ENCODE measurements at regions not wholly inside any gene's neighbourhood (a gene's known extent, or its start where the extent isn't known, plus 50 kb on each side); places are given as distances from the start of the nearest gene placed in this dataset.
"Not testable (repeated sequence)": the region's sequence is repeated elsewhere in the genome, so short reads cannot be mapped to it uniquely, and the experiment has no call there.

DNA sequence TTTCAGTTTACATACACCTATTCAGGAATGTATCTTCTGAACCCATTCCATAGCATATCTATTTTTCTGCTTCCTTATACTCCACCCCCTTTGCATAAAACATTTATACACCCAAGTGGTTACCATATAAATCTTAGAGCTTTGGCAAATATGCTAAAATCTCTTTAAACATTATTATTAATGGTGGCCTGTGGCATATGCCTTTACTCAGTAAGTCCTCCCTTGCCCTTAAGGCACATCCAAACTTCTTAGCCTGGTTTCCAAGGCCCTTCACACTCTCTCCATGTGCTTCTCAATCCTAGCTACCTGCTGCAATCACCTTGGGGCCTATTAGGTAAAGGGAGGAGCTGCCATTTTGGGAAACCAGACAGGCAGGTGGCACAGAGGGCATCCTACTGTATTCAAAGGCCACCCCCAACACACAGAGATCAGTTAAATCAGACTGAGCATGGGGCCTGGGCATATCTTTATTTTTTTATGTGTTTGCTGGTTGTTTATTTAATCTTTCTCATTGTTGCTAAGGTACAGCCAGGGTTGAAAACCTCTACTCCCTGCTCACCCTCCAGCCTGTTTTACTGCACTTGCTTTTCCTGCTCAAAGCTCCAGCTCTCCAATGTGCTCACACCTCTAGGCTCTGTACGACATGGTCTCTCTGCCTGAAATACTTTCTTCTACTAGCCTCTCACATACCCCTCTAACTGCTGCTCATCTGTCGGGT lies 242.8 kb upstream of the HNRNPA3 start:
- DNase-seq (ENCODE audit: low read depth), result no peak

DNA sequence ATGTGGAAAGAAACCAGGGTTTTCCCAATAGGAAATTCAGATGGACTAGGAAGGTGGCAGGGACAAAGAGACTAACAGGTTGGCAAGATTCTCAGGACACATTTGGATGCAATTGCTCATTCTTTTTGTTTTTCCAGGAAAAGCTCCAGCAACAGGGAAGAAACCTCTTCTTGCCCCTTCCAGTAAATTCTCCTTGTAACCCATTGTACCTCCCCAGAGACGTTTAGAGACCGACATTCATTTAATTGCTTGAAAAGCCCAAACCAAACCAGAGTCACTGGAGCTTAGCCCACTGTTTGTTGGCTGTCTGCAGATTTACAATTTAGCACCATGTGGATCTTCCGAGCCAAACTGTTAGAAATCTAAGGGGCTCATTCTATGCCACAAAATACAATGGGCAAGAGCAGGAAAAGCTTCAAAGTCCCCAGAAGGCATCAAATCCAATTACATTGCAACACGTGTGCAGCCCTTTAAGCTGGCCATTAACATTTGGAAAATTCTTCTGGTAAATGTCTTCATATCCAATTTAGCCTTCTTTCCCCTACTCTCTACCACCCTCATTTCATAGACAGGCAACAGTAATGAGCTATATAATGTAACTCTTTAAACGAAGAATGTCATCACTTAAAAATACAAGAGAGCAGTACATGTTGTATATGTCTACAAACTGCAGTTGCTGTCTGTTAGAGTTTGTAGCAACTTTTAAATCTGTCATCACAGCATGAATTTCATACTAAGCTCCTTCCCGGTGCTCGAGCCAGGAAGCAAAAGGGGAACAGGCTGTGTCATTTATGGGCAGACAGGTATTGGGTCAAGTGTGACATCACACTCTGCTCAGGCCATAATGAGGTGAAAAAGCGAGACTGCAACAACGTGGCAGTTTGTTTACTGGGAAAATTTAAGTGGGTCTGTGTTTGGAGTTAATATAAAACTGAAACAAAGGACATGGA lies 235.6 kb upstream of the HNRNPA3 start:
- DNase-seq (ENCODE audit: low read depth), result no peak

DNA sequence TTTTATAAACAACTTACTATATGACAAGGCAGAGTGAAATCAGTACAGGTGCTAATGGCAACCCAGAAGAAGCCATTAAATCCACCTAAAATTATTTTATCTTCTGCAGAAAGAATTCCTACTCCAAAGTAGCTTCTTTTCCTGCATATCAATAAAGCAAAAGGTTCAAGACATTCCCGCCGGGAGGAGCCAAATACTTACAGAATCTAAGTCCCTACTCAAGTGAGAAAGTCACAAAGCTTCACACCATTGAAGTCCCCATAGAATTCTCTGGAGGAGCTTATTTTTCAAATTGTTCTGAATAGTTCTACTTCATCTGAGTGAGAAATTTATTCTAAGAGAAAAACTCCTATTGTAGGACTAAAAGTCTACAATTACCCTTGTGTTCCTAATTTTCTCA lies 233.7 kb upstream of the HNRNPA3 start:
- DNase-seq (ENCODE audit: low read depth), result no peak

DNA sequence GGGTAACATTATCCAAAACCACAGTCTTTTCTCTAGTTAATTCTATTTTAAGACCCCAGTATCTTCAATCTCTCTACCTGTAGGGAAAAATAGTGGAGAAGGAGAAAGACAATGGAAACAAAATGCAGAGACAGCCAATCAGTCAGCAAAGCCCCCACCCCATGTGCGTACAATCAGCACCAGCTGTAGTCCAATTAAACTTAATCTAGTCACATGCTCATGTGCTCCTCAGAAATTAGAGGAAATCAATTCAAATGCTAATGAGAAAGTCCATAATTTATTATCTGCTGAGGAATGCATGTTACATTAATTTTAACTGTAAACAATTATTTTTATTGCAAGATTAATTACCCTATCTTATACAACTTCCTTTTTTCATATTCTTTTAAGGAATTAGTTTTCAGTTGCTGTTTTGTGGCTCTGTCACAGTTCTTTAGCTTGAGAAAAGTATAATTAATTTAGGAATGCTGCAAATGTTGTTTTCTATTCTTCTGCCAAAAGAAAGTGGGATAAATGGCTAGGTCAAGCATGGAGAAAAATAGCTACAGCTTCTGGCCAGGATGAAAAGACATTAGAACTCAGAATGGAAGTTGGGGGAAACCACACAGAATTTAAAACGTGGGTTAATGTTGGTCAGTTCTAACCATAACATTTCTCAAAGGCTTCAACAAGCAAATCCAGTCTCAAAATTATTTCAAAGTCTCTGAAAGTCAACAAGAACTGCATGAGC lies 232.4 kb upstream of the HNRNPA3 start:
- DNase-seq (ENCODE audit: low read depth), result no peak

DNA sequence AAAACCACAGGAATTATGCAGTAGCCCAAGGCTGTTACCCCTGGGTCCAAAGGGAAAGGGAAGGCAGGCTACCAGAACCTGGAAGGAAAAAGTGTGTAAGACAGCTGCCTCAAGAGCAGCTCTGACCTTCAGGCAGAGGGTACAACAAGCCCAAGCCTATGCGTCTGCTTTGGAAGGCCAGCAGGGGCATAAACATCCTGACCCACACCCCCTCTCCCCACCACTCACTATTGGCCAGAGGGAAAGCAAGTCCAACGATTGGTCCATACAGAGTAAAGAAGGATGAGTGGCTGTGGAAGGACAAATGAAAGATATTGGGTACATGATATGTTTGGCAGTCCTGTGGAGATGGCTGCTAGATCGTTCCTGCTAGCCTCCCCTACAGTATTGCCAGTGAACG lies 227.6 kb upstream of the HNRNPA3 start:
- no peak for DNase-seq (ENCODE audit: low read depth)

DNA sequence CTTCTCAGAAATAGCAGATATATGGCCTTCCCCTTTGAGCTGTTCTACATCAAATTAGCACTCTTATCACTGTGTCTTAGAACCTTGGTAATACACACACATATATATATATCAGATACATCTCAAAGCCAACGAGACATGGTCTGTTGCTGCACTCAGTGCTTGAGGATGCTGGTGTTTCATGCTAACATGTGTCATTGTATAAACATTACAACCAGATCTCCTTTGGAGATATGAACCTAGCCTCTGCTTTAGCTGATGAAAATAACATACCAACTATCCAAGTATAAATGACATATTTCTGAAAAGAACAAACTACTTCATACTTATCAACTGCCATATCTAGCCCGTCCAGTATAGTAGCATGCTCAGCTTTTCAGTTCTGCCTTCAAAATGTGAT lies 226.7 kb upstream of the HNRNPA3 start:
- DNase-seq (ENCODE audit: low read depth), result no peak

DNA sequence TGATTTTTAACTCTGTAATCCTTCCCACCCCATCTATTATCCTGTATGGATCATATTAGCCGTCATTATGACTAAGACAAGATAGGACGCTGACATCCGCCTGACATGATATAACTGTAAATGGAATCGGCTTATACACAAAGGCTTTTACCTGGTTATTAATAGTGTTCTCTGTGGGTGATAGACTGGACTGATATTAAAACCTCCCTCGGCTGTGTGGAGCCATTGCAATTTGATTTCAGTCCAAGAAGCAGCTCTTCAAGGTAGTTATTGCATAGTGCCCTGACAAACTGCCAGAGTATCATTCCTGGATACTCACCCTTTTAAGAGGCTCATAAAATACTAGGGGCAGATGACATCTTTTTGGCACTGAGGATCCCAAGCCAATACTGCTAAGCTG lies 226.1 kb upstream of the HNRNPA3 start:
- no peak for DNase-seq (ENCODE audit: low read depth)

DNA sequence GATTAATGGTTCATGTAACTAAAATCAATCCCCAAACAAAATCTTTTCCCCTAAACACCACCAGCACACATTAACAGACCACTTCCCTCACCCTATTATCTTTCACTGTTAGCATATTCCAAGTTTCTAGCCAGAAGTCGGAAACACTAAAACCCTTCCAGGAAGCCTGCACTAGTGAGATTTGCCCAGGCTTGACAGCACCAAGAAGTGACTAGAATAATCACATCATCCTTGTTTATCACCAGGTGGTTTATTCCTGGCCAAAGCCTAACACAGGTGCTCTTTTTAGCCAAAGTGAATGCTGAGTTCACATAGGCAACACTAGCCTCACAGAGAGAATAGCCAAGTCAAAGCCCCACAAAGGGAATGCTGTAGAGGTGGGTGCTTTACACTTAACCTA lies 221.2 kb upstream of the HNRNPA3 start:
- DNase-seq (ENCODE audit: low read depth), result no peak

DNA sequence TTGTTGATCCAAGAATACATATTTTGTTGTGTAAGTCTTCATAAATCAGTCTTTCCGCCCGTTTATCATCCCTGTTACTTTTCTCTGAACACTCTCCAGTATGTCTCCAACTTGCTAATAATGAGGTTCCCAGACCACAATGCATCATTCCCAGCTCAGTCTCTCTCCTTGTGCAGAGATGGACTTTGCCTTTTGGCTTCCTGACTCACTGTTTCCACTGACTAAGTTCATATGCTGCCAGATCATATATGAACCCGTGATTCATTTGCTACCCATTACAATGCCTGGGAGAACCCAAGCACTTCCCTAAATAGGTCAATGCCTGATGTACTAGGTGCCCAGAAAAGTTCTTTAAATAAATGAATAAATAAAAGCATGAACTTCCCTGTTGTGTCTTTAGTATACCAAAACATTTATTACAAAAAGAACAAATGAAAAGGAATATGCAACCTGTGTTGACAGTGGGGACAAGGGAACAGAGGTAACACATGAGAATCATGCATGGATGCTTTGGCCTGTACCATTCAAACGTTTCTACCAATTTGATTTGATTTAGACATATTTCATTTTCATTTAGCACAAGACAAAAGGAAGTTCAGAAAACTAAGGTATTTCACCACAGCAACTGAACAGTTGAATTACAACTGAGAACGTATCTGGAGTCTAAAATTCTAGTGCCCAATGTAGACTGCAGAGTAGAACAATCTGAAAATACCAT lies 215.4 kb upstream of the HNRNPA3 start:
- peak; percentile 53 for DNase-seq (ENCODE audit: low read depth)

DNA sequence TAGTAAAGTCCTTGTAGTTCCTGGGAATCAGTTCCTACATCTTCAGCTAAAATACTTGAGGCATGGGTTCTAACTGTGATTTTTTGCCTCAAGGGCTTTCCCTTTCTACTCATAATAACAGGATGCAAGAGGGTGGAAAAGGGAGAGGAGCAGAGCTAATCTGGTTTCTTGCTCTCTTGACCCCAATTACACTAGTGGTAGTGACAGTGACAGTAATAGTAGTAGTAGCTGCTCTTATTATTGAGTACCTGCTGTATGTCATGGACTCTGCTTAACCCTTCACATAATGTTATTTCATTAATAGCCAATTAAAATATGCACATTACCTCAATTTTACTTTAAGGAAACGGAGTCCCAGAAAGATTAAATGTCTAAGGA lies 214.8 kb upstream of the HNRNPA3 start:
- no peak for DNase-seq (ENCODE audit: low read depth)

DNA sequence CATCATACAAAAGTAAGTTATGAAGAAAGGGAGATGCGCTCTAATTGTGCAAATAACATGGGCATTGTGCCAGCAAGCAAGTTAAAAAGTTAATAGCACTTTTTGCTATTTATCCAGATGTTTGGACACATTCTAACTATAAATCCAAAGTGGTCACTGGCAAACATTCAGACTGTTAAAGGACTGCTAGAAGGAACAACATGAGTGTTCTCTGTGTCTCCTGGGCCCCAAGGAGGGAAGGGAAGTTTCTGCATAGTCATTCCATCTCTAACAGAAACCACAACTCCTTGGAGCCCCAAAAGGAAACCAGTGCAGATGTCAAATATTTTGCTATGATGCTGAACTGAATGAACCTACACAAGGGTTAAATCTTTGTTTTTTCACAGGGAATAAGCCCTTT lies 213.3 kb upstream of the HNRNPA3 start:
- peak; percentile 65 for DNase-seq (ENCODE audit: low read depth)

DNA sequence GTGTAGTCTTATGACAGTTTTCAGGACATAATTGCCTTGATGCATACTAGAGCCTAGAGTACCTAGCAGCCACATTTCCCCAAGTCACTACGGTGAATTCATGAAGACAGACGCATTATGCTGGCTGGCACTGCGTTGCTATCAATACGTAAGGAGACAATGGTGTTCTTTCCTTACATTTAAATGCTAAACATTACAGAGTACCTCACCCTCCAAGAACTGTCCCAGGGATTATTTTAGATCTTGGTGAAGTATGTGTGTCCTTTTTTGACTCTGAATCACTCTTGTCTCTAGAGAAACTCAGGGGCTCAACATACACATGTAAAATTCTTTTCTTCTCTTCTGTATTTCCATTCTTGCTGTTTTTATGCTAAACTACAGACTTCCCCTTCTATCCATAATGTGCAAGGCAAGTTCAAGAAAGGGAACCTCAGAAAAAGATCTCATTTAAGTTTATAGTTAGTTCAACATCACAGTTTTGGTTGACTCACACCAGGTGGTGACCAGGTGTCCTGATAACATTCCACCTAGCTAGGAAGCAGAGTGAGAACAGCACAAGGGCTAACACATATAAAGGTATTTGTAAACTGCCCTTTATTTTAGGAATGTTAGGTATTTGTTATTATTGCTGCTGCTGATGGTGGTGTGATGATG lies 212.4 kb upstream of the HNRNPA3 start:
- no peak for DNase-seq (ENCODE audit: low read depth)

DNA sequence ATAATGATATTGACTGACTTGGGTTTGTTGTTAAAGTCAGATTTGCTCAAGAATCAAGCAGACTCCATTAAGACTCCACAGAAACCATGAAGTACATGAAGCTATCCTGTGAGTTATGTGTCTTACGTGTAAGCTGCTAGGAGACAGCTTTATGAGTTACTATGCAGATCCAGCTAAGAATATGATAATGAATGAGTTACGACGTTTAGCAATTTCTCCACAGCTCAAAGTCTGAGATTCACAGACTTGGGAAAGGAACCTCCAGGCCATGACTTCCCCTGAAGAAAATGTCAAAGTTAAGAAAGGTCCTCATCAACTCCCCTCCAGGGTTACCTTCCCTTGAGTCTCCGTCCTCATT lies 211.9 kb upstream of the HNRNPA3 start:
- no peak for DNase-seq (ENCODE audit: low read depth)

DNA sequence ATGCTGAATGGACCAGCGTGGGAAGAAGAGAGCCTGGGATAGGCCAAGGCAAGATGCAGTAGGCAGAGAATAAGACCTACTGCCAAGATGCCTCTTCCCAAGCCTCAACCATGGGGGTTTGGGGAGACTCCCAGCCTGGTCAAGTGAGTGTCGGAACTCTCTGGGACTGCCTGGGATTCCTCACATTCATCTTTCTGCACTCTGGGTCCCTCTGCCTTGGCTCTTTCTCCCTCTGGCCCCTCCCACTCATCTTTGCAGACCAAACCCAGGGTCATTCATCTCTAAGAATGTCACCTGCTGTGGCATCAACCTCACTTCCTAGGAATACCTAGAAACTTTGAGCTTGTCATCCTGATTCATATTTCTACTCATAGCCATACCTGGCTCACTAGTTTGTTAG lies 211.3 kb upstream of the HNRNPA3 start:
- DNase-seq (ENCODE audit: low read depth), result no peak

DNA sequence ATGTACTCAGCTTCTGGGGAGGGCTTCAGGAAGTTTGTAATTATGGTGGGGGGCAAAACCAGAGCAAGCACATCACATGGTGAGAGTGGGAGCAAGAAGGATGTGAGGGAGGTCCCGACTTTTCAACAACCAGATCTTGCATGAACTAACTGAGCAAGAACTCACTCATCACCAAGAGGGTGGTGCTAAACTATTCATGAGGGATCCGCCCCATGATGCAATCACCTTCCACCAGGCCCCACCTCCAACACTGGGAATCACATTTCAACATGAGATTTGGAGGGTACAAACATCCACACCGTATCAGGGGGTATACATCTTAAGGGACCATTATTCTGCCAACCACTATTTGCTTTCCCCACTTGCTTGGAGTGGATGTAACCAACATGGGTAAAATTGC lies 209.6 kb upstream of the HNRNPA3 start:
- DNase-seq (ENCODE audit: low read depth), result no peak

DNA sequence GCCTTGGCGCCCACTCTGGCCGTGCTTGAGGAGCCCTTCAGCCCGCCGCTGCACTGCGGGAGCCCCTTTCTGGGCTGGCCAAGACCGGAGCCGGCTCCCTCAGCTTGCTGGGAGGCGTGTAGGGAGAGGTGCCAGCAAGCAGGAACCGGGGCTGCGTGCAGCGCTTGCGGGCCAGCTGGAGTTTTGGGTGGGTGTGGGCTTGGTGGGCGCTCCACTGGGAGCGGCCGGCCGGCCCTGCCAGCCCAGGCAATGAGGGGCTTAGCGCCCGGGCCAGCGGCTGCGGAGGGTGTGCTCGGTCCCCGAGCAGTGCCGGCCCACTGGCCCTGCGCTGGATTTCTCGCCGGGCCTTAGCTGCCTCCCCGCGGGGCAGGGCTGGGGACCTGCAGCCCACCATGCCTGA lies 204.9 kb upstream of the HNRNPA3 start:
- DNase-seq (ENCODE audit: low read depth), result not testable (repeated sequence)

DNA sequence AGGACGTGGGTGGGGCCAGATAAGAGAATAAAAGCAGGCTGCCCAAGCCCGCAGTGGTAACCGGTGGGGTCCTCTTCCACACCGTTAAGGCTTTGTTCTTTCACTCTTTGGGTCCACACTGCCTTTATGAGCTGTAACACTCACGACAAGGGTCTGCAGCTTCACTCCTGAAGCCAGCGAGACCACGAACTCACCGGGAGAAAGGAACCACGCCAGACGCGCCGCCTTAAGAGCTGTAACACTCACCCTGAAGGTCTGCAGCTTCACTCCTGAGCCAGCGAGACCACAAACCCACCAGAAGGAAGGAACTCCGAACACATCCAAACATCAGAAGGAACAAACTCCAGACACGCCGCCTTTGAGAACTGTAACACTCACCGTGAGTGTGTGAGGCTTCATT lies 203.9 kb upstream of the HNRNPA3 start:
- not testable (repeated sequence) for DNase-seq (ENCODE audit: low read depth)

DNA sequence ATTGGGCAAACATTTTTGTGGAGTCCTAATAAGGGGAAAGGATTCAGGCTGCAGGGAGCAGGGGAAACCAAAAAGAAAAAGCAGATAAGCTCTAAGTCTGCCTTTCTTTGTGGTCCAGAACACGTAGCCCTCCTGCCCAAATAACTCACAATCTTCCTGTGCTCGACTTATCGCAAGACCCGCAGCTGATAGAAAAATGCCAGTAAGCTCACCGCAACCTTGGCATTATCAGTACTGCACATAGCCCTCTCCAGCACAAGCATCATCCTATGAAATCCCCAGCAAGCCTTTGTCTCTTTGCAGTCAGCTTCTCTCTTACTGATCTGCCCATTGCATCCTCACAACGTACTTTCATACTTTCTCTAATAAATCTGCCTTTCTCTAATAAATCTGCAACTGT lies 202.4 kb upstream of the HNRNPA3 start:
- no peak for DNase-seq (ENCODE audit: low read depth)

DNA sequence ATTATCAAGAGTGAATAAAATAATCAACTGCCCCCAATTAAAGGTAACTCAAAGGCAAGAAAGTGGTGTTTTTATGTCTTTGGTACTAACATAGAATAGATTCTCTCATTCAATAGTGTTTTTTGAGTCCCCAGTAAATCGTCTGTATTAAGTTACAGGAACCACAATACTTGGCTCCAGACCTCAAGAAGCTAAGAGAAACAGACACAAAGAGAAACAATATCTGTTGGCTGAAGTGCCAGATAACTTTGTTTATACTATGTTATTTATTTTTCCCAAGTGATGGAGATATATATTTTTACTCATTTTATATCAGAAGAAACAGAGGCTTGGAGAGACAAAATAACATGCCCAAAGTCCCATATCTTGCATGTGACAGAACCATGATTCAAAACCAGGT lies 201.7 kb upstream of the HNRNPA3 start:
- no peak for DNase-seq (ENCODE audit: low read depth)

DNA sequence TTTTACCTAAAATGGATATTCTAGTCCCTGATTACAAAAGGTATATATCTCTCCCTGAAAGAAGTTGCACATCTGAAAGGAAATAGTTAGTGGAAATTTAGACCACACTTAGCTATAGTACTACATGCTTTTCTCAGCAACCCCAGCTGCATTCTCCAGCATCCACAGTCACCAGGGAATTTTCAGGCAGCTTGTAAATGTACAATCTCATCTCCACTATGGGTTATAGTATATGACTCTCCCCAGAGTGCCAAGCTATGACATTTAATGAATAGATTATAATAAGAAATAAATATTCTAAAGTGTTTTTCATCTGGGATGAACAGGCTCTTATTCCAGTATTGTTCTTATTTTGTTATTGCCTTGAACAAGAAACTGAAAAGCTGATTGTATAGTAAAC lies 197.6 kb upstream of the HNRNPA3 start:
- no peak for DNase-seq (ENCODE audit: low read depth)

DNA sequence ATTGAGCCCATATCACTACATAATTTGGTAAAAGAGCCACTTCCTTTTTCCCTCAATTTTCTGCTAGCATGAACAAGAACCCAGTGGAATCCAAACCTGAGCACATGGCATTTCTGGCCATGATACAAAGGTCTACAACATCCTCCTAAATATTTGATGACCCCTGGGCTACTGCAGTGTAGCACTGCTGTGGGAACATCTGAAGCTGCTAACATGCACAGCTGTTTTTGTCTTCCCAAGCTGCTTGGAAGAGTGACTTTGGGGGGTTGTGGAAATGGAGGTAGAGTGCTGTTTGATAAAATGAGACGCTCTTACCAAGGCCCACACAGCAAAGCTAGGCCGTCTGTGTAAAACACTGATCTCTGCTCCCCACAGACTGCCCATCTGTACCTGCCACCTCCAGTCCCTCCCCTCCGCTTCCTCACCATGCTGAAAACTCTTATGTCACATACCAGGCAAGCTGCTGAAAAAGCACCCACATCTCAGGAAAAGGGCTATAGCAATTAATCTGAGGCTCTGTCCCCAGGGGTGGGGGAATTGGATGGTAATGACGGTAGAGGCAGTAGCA lies 197.2 kb upstream of the HNRNPA3 start:
- DNase-seq (ENCODE audit: low read depth), result no peak
